Type B pancreatic cell (in vitro differentiated cells): ENCODE measurements at regions not wholly inside any gene's neighbourhood (a gene's known extent, or its start where the extent isn't known, plus 50 kb on each side); places are given as distances from the start of the nearest gene placed in this dataset.

Experiments
- DNase-seq: peaks from one replicate; pipeline ENCODE4 v3.0.0; 2021; ENCODE audit warnings: mixed read lengths; ENCODE audit not compliant: unreplicated experiment; ENCODE audit errors: extremely low spot score
- H3K27ac Mint-ChIP-seq: 2 replicates; pipeline ENCODE4 v1.8.0; 2021; ENCODE audit warnings: mild to moderate bottlenecking, mixed read lengths
- H3K27me3 Mint-ChIP-seq: 2 replicates; pipeline ENCODE4 v1.8.0; 2021; ENCODE audit warnings: mixed read lengths
- H3K36me3 Mint-ChIP-seq: 2 replicates; pipeline ENCODE4 v1.8.0; 2021; ENCODE audit warnings: mixed read lengths
- H3K4me1 Mint-ChIP-seq: one replicate; pipeline ENCODE4 v1.8.0; 2021; ENCODE audit warnings: mixed read lengths; ENCODE audit not compliant: unreplicated experiment
- H3K4me3 Mint-ChIP-seq: 2 replicates; pipeline ENCODE4 v1.8.0; 2021; ENCODE audit warnings: mild to moderate bottlenecking, mixed read lengths
- H3K9me3 Mint-ChIP-seq: 2 replicates; pipeline ENCODE4 v1.8.0; 2021; ENCODE audit warnings: mixed read lengths
- CTCF ChIP-seq: fragments of 200-600 bp; sonication (generic); conservative IDR thresholded peaks from 2 replicates; pipeline ENCODE4 v1.5.0; 2021; ENCODE audit warnings: antibody characterized with exemption, mild to moderate bottlenecking

- no peak for TF ChIP-seq CTCF
- no peaks in the 10 kb centered on the region for H3K27me3 Mint-ChIP-seq
- peaks cover 6% of the 10 kb centered on the region for H3K9me3 Mint-ChIP-seq
- H3K36me3 Mint-ChIP-seq: peaks cover 16% of the 10 kb centered on the region
- no peak overlapping the region for H3K27ac Mint-ChIP-seq
- no peaks in the 10 kb centered on the region for H3K4me1 Mint-ChIP-seq
- H3K4me3 Mint-ChIP-seq: no peak overlapping the region
- DNase-seq: no peak
Measured at GRCh38 chr19:5205937-5206750, 134.5 kb downstream of the PTPRS start.

GRCh38 chr19:5205381-5205780 lies 135.2 kb downstream of the PTPRS start:
- Mint-ChIP-seq H3K36me3 (peaks cover 19% of the 10 kb centered on the region), H3K27ac (no peak overlapping the region), H3K4me3 (no peak overlapping the region), H3K9me3 (peaks cover 8% of the 10 kb centered on the region), H3K4me1 (no peaks in the 10 kb centered on the region), H3K27me3 (no peaks in the 10 kb centered on the region)
- no peak for DNase-seq
- no peak for TF ChIP-seq CTCF

- Mint-ChIP-seq H3K4me3 (no peak overlapping the region), H3K27me3 (no peaks in the 10 kb centered on the region), H3K27ac (no peak overlapping the region), H3K36me3 (peaks cover 19% of the 10 kb centered on the region), H3K4me1 (no peaks in the 10 kb centered on the region), H3K9me3 (peaks cover 8% of the 10 kb centered on the region)
- DNase-seq: no peak
- TF ChIP-seq CTCF: no peak
Measured at GRCh38 chr19:5204212-5204611, 136.4 kb downstream of the PTPRS start.
